HEK293 (cell line): ENCODE measurements at regions not wholly inside any gene's neighbourhood (a gene's known extent, or its start where the extent isn't known, plus 50 kb on each side); places are given as distances from the start of the nearest gene placed in this dataset.
A peak's percentile ranks its signal among the peaks of the same experiment; 100 is the strongest.

Experiments
- CTCF ChIA-PET: fragments of 350-600 bp; formaldehyde crosslinking; extraction: SDS; loops from one replicate; lab custom pipeline; 2021; ENCODE audit warnings: antibody characterized with exemption; lab: Yijun Ruan, JAX
- POLR2A ChIA-PET: fragments of 300-600 bp; formaldehyde crosslinking; extraction: SDS; loops from one replicate; lab custom pipeline; 2020; ENCODE audit warnings: antibody characterized with exemption, inconsistent platforms; lab: Yijun Ruan, JAX
- H3K27ac ChIP-seq: fragments of 200-500 bp; sonication (Bioruptor generic); 2 replicates; pipeline ENCODE4 v1.5.1; 2014; ENCODE audit warnings: low read depth, low read length, control low read depth, inconsistent platforms; ENCODE audit errors: extremely low read depth
- H3K36me3 ChIP-seq, 2 experiments: fragments of 200-500 bp in 1 of 2; sonication (Bioruptor generic) in 1 of 2; 1 replicate in 1 of 2; 2 replicates in 1 of 2; pipeline ENCODE4 v1.5.1; 2014 to 2017; ENCODE audit warnings: inconsistent platforms in 2 of 2, low read length in 2 of 2; ENCODE audit not compliant: control insufficient read depth in 2 of 2, insufficient read depth in 1 of 2
- H3K4me1 ChIP-seq: fragments of 200-500 bp; sonication (Bioruptor generic); 2 replicates; pipeline ENCODE4 v1.5.1; 2014; ENCODE audit warnings: mild to moderate bottlenecking, low read length, inconsistent platforms; ENCODE audit not compliant: control insufficient read depth, insufficient read depth
- H3K4me3 ChIP-seq: 2 replicates; pipeline ENCODE4 v1.5.1; 2011; ENCODE audit warnings: low read depth, mild to moderate bottlenecking, control low read depth, low read length, moderate library complexity
- H3K9me3 ChIP-seq: fragments of 200-500 bp; sonication (Bioruptor generic); 2 replicates; pipeline ENCODE4 v1.5.1; 2014; ENCODE audit warnings: low read depth, low read length, inconsistent platforms; ENCODE audit not compliant: control insufficient read depth, insufficient read depth
- EGR2 ChIP-seq: fragments of 450-650 bp; formaldehyde crosslinking; IDR thresholded peaks from 2 replicates; pipeline ENCODE4 v1.5.1; 2016; ENCODE audit warnings: low read depth, missing biosample characterization, missing genetic modification characterization
- HOXD13 ChIP-seq: sonication (generic); formaldehyde crosslinking; IDR thresholded peaks from 2 replicates; pipeline ENCODE4 v1.8.0; 2022; ENCODE audit warnings: missing genetic modification reagents, borderline replicate concordance
- PRDM6 ChIP-seq: fragments of 450-650 bp; formaldehyde crosslinking; IDR thresholded peaks from 2 replicates; pipeline ENCODE4 v1.5.1; 2017; ENCODE audit warnings: missing biosample characterization, missing genetic modification characterization
- SCRT1 ChIP-seq: fragments of 450-650 bp; formaldehyde crosslinking; IDR thresholded peaks from 2 replicates; pipeline ENCODE4 v1.5.1; 2016; ENCODE audit warnings: missing biosample characterization, missing genetic modification characterization, borderline replicate concordance
- ZFHX2 ChIP-seq: fragments of 450-650 bp; formaldehyde crosslinking; conservative IDR thresholded peaks from 2 replicates; pipeline ENCODE4 v1.5.1; 2016; ENCODE audit warnings: missing biosample characterization, missing genetic modification characterization
- ZNF146 ChIP-seq: fragments of 450-650 bp; formaldehyde crosslinking; IDR thresholded peaks from 2 replicates; pipeline ENCODE4 v1.5.1; 2016; ENCODE audit warnings: missing biosample characterization, missing genetic modification characterization
- ZNF174 ChIP-seq: fragments of 450-650 bp; formaldehyde crosslinking; IDR thresholded peaks from 2 replicates; pipeline ENCODE4 v1.5.0; 2017; ENCODE audit warnings: missing biosample characterization, mild to moderate bottlenecking, missing genetic modification characterization
- ZNF2 ChIP-seq: fragments of 450-650 bp; formaldehyde crosslinking; IDR thresholded peaks from 2 replicates; pipeline ENCODE4 v1.5.1; 2016; ENCODE audit warnings: missing biosample characterization, missing genetic modification characterization
- ZNF214 ChIP-seq: fragments of 450-650 bp; formaldehyde crosslinking; IDR thresholded peaks from 2 replicates; pipeline ENCODE4 v1.5.1; 2017; ENCODE audit warnings: missing biosample characterization, mild to moderate bottlenecking, missing genetic modification characterization, borderline replicate concordance
- ZNF223 ChIP-seq: fragments of 450-650 bp; formaldehyde crosslinking; IDR thresholded peaks from 2 replicates; pipeline ENCODE4 v1.5.1; 2016; ENCODE audit warnings: missing biosample characterization, missing genetic modification characterization
- ZNF239 ChIP-seq: fragments of 450-650 bp; formaldehyde crosslinking; IDR thresholded peaks from 2 replicates; pipeline ENCODE4 v1.5.1; 2016; ENCODE audit warnings: missing biosample characterization, missing genetic modification characterization
- ZNF26 ChIP-seq: fragments of 450-650 bp; formaldehyde crosslinking; IDR thresholded peaks from 2 replicates; pipeline ENCODE4 v1.5.1; 2016; ENCODE audit warnings: missing biosample characterization, missing genetic modification characterization
- ZNF426 ChIP-seq: fragments of 450-650 bp; formaldehyde crosslinking; IDR thresholded peaks from 2 replicates; pipeline ENCODE4 v1.5.1; 2017; ENCODE audit warnings: missing biosample characterization, missing genetic modification characterization, mild to moderate bottlenecking, inconsistent platforms, moderate library complexity
- ZNF510 ChIP-seq: fragments of 450-650 bp; formaldehyde crosslinking; IDR thresholded peaks from 2 replicates; pipeline ENCODE4 v1.5.1; 2018; ENCODE audit warnings: mild to moderate bottlenecking, missing genetic modification characterization, missing biosample characterization; ENCODE audit not compliant: insufficient replicate concordance
- ZSCAN30 ChIP-seq: fragments of 450-650 bp; IDR thresholded peaks from 2 replicates; pipeline ENCODE4 v1.5.1; 2018; ENCODE audit warnings: missing biosample characterization, mild to moderate bottlenecking, missing genetic modification characterization, moderate library complexity
- TF ChIP-seq, protein P1 (sequence below): fragments of 450-650 bp; formaldehyde crosslinking; IDR thresholded peaks from 2 replicates; pipeline ENCODE4 v1.5.1; 2016; ENCODE audit warnings: missing biosample characterization, missing genetic modification characterization
- TF ChIP-seq, protein P2 (sequence below): fragments of 450-650 bp; formaldehyde crosslinking; conservative IDR thresholded peaks from 2 replicates; pipeline ENCODE4 v1.5.1; 2016; ENCODE audit warnings: low read depth, missing biosample characterization, missing genetic modification characterization

DNA sequence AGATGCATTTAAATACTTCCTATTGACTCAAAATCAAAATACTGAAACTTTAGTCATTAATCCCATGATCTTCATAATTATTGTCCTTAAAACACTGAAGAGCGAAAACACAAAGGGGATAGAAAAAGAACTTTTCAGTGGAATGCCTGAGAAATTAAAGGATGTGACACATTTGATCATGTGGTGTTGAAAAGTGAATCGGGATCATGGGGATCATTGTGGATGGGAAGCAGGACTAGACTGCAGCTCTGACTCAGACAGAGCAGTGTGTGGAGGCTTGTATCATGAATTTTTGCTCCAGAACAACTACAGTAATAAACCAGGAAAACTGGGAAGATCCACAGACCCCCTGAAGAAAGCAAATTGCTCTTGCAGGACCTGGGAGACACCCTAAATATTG lies 161.1 kb upstream of the CXADR start (continued):
- TF ChIP-seq ZNF146: no peak
- TF ChIP-seq PRDM6 (tag by site-specific recombination): no peak

- Histone ChIP-seq H3K4me3 (no peak overlapping the region), H3K36me3 (no peaks in the 10 kb centered on the region), H3K4me1 (no peaks in the 10 kb centered on the region), H3K9me3 (no peaks in the 10 kb centered on the region), H3K27ac (no peak overlapping the region)
- ChIA-PET POLR2A (no interaction called here), CTCF (no interaction called here)
- no peak for TF ChIP-seq ZNF426
- TF ChIP-seq ZFHX2: peak; percentile 48; the same call in 1 of the 2 replicates
- TF ChIP-seq ZNF223 (tag by site-specific recombination): no peak
- TF ChIP-seq, protein P1, sequence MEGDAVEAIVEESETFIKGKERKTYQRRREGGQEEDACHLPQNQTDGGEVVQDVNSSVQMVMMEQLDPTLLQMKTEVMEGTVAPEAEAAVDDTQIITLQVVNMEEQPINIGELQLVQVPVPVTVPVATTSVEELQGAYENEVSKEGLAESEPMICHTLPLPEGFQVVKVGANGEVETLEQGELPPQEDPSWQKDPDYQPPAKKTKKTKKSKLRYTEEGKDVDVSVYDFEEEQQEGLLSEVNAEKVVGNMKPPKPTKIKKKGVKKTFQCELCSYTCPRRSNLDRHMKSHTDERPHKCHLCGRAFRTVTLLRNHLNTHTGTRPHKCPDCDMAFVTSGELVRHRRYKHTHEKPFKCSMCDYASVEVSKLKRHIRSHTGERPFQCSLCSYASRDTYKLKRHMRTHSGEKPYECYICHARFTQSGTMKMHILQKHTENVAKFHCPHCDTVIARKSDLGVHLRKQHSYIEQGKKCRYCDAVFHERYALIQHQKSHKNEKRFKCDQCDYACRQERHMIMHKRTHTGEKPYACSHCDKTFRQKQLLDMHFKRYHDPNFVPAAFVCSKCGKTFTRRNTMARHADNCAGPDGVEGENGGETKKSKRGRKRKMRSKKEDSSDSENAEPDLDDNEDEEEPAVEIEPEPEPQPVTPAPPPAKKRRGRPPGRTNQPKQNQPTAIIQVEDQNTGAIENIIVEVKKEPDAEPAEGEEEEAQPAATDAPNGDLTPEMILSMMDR (tag by site-specific recombination): no peak
- TF ChIP-seq ZNF239: no peak
- TF ChIP-seq ZNF2: no peak
- no peak for TF ChIP-seq ZNF510
- no peak for TF ChIP-seq ZNF26 (tag by site-specific recombination)
- peak; percentile 51; the same call in 1 of the 2 replicates for TF ChIP-seq EGR2 (tag by site-specific recombination)
- TF ChIP-seq, protein P2, sequence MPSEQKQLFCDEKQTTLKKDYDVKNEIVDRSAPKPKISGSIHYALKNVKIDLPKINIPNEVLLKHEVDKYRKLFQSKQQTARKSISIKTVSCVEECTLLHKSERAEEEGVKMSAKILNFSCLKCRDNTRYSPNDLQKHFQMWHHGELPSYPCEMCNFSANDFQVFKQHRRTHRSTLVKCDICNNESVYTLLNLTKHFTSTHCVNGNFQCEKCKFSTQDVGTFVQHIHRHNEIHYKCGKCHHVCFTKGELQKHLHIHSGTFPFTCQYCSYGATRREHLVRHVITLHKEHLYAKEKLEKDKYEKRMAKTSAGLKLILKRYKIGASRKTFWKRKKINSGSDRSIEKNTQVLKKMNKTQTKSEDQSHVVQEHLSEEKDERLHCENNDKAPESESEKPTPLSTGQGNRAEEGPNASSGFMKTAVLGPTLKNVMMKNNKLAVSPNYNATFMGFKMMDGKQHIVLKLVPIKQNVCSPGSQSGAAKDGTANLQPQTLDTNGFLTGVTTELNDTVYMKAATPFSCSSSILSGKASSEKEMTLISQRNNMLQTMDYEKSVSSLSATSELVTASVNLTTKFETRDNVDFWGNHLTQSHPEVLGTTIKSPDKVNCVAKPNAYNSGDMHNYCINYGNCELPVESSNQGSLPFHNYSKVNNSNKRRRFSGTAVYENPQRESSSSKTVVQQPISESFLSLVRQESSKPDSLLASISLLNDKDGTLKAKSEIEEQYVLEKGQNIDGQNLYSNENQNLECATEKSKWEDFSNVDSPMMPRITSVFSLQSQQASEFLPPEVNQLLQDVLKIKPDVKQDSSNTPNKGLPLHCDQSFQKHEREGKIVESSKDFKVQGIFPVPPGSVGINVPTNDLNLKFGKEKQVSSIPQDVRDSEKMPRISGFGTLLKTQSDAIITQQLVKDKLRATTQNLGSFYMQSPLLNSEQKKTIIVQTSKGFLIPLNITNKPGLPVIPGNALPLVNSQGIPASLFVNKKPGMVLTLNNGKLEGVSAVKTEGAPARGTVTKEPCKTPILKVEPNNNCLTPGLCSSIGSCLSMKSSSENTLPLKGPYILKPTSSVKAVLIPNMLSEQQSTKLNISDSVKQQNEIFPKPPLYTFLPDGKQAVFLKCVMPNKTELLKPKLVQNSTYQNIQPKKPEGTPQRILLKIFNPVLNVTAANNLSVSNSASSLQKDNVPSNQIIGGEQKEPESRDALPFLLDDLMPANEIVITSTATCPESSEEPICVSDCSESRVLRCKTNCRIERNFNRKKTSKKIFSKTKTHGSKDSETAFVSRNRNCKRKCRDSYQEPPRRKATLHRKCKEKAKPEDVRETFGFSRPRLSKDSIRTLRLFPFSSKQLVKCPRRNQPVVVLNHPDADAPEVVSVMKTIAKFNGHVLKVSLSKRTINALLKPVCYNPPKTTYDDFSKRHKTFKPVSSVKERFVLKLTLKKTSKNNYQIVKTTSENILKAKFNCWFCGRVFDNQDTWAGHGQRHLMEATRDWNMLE (tag by site-specific recombination): no peak
Observed at GRCh38 chr21:17352996-17353655, 159.7 kb upstream of the CXADR start.

DNA sequence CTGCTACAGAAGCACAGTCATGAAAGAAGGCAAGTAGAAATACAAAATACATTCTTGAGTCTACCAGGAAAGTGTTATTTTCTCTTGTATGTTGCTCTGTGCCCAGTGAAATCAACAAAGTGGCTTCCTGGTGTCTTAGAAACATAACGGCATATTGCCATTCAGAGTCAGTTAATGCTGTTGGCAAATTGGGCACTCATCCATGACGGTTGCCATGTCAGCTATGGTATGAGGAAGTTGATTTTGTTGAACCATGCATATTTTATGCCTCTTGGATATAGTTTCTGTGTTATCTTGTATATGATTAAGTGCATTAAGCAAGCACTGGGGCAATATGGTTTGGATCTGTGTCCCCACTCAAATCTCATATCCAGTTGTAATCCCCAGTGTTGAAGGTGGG lies 153.1 kb upstream of the CXADR start:
- no peak for TF ChIP-seq HOXD13 (CRISPR knock-in tag)
- TF ChIP-seq ZNF214: no peak
- no peak for TF ChIP-seq ZSCAN30
- TF ChIP-seq ZNF174 (tag by site-specific recombination): no peak
- no peak for TF ChIP-seq ZNF146
- no peak for TF ChIP-seq SCRT1 (tag by site-specific recombination)
- POLR2A ChIA-PET: no interaction called here

More for the DNA sequence above, 153.1 kb upstream of the CXADR start:
- no peaks in the 10 kb centered on the region for H3K4me1 ChIP-seq
- CTCF ChIA-PET: no interaction called here
- no peak overlapping the region for H3K4me3 ChIP-seq
- no peak overlapping the region for H3K27ac ChIP-seq
- H3K9me3 ChIP-seq: no peaks in the 10 kb centered on the region; the same call in 1 of the 2 replicates
- no peaks in the 10 kb centered on the region for H3K36me3 ChIP-seq
